CD4-positive, CD25-positive, alpha-beta regulatory T cell (primary cell): ENCODE measurements at regions not wholly inside any gene's neighbourhood (a gene's known extent, or its start where the extent isn't known, plus 50 kb on each side); places are given as distances from the start of the nearest gene placed in this dataset.

Experiments
- ATAC-seq, 2 donors: fragments of 150-1000 bp; cut with Tn5 transposase; one replicate each; pipeline ENCODE4 v1.10.0; 2021; ENCODE audit warnings: low read depth in 2 of 2, moderate number of reproducible peaks in 2 of 2, moderate library complexity in 1 of 2
- DNase-seq, 3 donors: peaks; one replicate each; pipeline versions ENCODE4 v3.0.0 to v3.0.0-alpha.2; 2012 to 2022; ENCODE audit warnings: mixed read lengths in 1 of 3
- H3K27ac ChIP-seq: one replicate; pipeline ENCODE4 v1.7.0; 2013; ENCODE audit warnings: mild to moderate bottlenecking, low read length; ENCODE audit not compliant: insufficient read depth, poor library complexity, severe bottlenecking
- H3K27me3 ChIP-seq: one replicate; pipeline ENCODE4 v1.7.0; 2013; ENCODE audit warnings: low read length; ENCODE audit not compliant: control insufficient read depth, insufficient read depth
- H3K36me3 ChIP-seq: one replicate; pipeline ENCODE4 v1.7.0; 2013; ENCODE audit warnings: mild to moderate bottlenecking, low read length, moderate library complexity; ENCODE audit not compliant: control insufficient read depth, insufficient read depth
- H3K4me1 ChIP-seq: 2 replicates; pipeline ENCODE4 v1.7.0; 2013; ENCODE audit warnings: mild to moderate bottlenecking, low read length; ENCODE audit not compliant: insufficient read depth, control insufficient read depth, poor library complexity, severe bottlenecking
- H3K4me3 ChIP-seq: one replicate; pipeline ENCODE4 v1.7.0; 2013; ENCODE audit warnings: low read depth, mild to moderate bottlenecking, low read length, moderate library complexity
- H3K9me3 ChIP-seq, 2 experiments: 1 replicate in 1 of 2; 2 replicates in 1 of 2; pipeline ENCODE4 v1.7.0; 2013; ENCODE audit warnings: low read length in 2 of 2, mild to moderate bottlenecking in 1 of 2, moderate library complexity in 1 of 2; ENCODE audit not compliant: control insufficient read depth in 2 of 2
- H3K27ac Mint-ChIP-seq, 3 donors: one replicate each; pipeline ENCODE4 v1.8.0; 2020 to 2022; ENCODE audit warnings: mild to moderate bottlenecking in 3 of 3, mixed read lengths in 3 of 3, moderate library complexity in 2 of 3
- H3K27me3 Mint-ChIP-seq: one replicate; pipeline ENCODE4 v1.8.0; 2022; ENCODE audit warnings: mild to moderate bottlenecking, mixed read lengths
- H3K36me3 Mint-ChIP-seq: one replicate; pipeline ENCODE4 v1.8.0; 2020; ENCODE audit warnings: mixed read lengths
- H3K4me1 Mint-ChIP-seq, 4 donors: one replicate each; pipeline ENCODE4 v1.8.0; 2020 to 2022; ENCODE audit warnings: mixed read lengths in 4 of 4, mild to moderate bottlenecking in 1 of 4
- H3K4me3 Mint-ChIP-seq, 4 donors: one replicate each; pipeline ENCODE4 v1.8.0; 2020 to 2022; ENCODE audit warnings: mild to moderate bottlenecking in 4 of 4, mixed read lengths in 4 of 4, moderate library complexity in 3 of 4
- H3K9me3 Mint-ChIP-seq, 7 donors: one replicate each; pipeline ENCODE4 v1.8.0; 2020 to 2022; ENCODE audit warnings: mixed read lengths in 7 of 7, mild to moderate bottlenecking in 3 of 7, moderate library complexity in 2 of 7

DNA sequence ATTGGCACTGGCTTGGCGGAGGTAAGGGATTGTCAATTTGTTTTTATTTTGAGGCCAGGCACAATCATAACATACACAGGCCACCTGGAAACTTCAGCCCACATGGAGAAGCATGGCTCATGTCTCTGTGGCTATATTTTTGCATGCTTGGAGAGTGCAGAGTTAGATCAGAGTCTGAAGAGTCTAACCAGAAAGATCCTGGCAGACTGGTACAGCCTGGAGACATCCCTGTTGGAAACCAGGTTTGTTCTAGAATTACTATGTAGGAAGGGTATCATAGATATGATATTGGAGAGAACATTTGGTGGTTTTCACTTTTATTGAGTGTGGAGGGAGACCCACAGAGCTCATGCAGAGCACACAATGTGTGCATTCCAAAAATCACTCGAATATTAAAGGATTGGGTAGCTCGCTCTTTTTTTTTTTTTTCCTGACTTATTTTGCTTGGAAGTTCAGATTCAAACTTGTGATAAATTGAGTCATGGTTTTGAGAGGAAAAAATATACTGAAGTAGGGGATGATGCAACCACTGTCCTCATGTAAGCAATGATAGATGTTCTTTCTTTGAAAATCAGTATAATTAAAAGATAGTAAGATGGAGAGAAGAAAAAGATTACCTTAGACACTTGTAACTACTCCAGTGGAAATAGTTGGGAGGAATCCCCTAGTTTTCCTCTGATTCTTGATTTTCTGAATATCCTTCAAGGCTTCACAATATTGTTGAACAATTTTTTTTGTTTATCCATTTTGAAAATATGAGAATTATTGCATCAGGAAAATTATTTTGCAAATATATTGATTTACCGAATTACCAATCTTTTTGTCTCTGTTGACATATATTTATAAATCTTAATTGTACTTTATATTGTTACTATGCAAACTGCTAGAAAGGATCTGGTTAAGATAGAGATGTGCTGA is 185.7 kb upstream of the ZEB2 start:
- Mint-ChIP-seq H3K27me3 (peaks cover 11% of the 10 kb centered on the region), H3K4me1 (no peaks in the 10 kb centered on the region), H3K36me3 (no peaks in the 10 kb centered on the region), H3K4me3 (no peak overlapping the region), H3K27ac (no peak overlapping the region), H3K9me3 (peaks cover 0 to 10% (median 0%) of the 10 kb centered on the region in 7 donors)
- H3K4me1 ChIP-seq, result no peaks in the 10 kb centered on the region
- ATAC-seq, result no peak
- H3K9me3 ChIP-seq, result no peaks in the 10 kb centered on the region
- no peak overlapping the region for H3K4me3 ChIP-seq
- no peaks in the 10 kb centered on the region for H3K36me3 ChIP-seq
- H3K27ac ChIP-seq, result no peak overlapping the region
- H3K27me3 ChIP-seq, result no peaks in the 10 kb centered on the region
- no peak for DNase-seq

DNA sequence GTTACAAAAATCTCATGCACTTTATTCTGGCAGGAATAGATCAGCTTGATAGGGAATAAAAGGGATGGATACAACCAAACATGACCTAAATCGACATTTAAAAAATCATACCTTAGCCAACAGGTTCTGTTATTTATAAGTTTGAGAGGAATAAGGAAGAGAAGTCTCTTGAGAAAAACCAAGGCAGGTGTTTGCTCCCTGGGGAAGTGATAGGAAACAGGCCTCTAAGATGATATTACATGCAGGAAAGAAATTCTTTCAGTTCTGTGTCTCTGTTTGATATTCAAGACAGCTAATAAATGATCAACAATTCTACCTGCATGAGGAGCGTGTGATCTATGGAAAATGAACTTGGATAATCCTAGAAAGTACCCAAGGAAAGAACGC is 184.8 kb upstream of the ZEB2 start:
- Histone ChIP-seq H3K4me1 (no peaks in the 10 kb centered on the region), H3K27me3 (no peaks in the 10 kb centered on the region), H3K4me3 (no peak overlapping the region), H3K9me3 (no peaks in the 10 kb centered on the region), H3K27ac (no peak overlapping the region), H3K36me3 (no peaks in the 10 kb centered on the region)
- Mint-ChIP-seq H3K4me1 (no peaks in the 10 kb centered on the region), H3K4me3 (no peak overlapping the region), H3K27me3 (peaks cover 13% of the 10 kb centered on the region), H3K27ac (no peak overlapping the region), H3K9me3 (peaks cover 0 to 7% (median under 1%) of the 10 kb centered on the region in 7 donors), H3K36me3 (no peaks in the 10 kb centered on the region)
- DNase-seq, result no peak
- ATAC-seq, result no peak

DNA sequence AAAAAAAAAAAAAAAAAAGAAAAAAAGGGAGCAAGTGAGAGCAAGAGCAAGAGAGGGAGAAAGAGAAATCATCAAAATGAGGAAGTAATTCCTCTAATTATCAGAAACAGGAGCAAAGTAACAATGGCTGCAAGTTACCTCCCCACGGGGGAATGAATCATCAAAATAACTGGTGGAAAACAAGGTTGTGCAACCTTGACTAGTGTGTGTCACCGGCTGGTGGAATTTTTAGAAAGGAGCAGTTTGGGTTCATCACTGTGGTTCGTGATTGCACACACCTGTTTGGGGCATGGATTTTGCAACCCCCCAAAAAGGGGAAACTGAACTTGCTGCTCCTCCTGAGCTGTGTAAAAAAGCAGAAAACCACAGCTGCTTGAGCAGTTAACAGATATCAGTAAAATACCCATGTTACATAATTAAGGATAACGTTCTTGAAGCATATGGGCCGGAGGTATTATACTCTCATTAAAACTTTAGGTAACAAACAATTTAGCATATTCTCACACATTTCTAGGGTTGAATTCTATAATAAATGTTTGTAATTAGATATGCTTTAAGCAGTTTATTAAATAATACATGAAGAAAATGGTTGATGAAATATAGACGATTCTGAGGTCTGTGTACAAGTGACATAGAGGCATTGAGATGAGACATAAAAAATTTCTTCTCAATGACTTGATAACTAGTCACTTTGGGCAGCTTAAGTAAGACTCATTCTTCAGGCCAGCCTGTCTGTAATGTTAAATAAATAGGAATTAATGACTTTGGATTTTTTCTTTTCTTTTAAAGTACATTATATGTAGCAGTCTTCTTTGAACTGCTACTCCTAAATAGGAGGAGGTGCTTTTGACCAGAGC is 184.2 kb upstream of the ZEB2 start:
- H3K27me3 Mint-ChIP-seq, result peaks cover 12% of the 10 kb centered on the region
- no peak for DNase-seq
- no peaks in the 10 kb centered on the region for H3K4me1 ChIP-seq
- peak overlapping the region in 1 of 3 donors; percentile 57 for H3K27ac Mint-ChIP-seq
- no peaks in the 10 kb centered on the region for H3K36me3 Mint-ChIP-seq
- no peaks in the 10 kb centered on the region for H3K36me3 ChIP-seq
- H3K4me1 Mint-ChIP-seq, result no peaks in the 10 kb centered on the region
- no peaks in the 10 kb centered on the region for H3K9me3 ChIP-seq
- no peak overlapping the region for H3K4me3 ChIP-seq
- H3K4me3 Mint-ChIP-seq, result no peak overlapping the region
- no peak overlapping the region for H3K27ac ChIP-seq
- H3K27me3 ChIP-seq, result no peaks in the 10 kb centered on the region
- ATAC-seq, result peak; percentile 50 to 62
- H3K9me3 Mint-ChIP-seq, result peaks cover 0 to 7% (median 2%) of the 10 kb centered on the region in 7 donors

DNA sequence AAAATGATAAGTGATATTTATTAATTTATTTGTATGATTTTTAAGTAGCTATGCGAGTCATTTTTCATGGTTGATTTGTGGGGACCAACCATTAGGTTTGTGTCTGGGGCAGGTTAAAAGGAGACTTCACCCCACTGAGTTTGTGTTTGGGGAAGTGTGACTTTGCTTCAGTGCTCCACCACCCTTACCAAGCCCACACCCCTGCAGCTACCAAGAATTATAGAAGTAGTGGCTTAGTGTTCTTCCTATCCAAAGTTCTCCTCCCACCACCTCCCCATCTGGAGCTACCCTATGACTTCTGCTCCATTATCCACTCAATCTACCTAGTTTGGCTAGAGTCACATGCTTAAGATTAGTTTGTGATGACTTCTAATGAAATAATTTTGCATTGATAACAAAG is 182.1 kb upstream of the ZEB2 start:
- Mint-ChIP-seq H3K36me3 (no peaks in the 10 kb centered on the region), H3K4me3 (no peak overlapping the region), H3K27me3 (peaks cover 14% of the 10 kb centered on the region), H3K4me1 (no peaks in the 10 kb centered on the region), H3K9me3 (peaks cover 1 to 4% (median 2%) of the 10 kb centered on the region in 7 donors), H3K27ac (no peak overlapping the region)
- Histone ChIP-seq H3K36me3 (no peaks in the 10 kb centered on the region), H3K9me3 (no peaks in the 10 kb centered on the region), H3K4me1 (no peaks in the 10 kb centered on the region), H3K27ac (no peak overlapping the region), H3K4me3 (no peak overlapping the region), H3K27me3 (no peaks in the 10 kb centered on the region)
- ATAC-seq (no peak), DNase-seq (no peak)

DNA sequence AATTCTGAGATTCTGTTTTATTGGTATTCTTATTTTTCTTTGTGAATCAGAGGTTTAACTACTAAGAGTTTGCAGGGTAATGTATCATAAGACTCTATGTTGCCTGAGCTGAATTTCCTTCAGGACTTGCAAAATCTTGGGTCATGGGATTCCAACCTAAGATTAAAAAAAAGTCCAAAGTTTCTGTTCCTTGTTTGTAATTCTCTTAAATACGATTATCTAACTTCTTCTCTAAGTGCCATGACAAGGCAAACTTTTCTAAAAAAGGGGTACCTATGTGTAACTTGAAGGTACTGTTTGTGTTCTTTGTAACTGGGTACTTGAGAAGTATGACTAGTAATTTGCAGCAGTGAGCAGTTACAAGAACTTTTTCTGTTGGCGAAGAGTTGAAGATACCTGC is 181.3 kb upstream of the ZEB2 start:
- H3K4me1 Mint-ChIP-seq, result no peaks in the 10 kb centered on the region
- ATAC-seq (no peak), DNase-seq (no peak)
- H3K36me3 Mint-ChIP-seq, result no peaks in the 10 kb centered on the region
- H3K4me3 Mint-ChIP-seq, result no peak overlapping the region
- H3K9me3 Mint-ChIP-seq, result peaks cover 2 to 4% (median 4%) of the 10 kb centered on the region in 7 donors
- Histone ChIP-seq H3K4me1 (no peaks in the 10 kb centered on the region), H3K27ac (no peak overlapping the region), H3K9me3 (no peaks in the 10 kb centered on the region), H3K27me3 (no peaks in the 10 kb centered on the region), H3K4me3 (no peak overlapping the region), H3K36me3 (no peaks in the 10 kb centered on the region)
- H3K27ac Mint-ChIP-seq, result no peak overlapping the region
- H3K27me3 Mint-ChIP-seq, result peaks cover 14% of the 10 kb centered on the region

- peaks cover 0 to 5% (median 3%) of the 10 kb centered on the region in 7 donors for H3K9me3 Mint-ChIP-seq
- no peaks in the 10 kb centered on the region for H3K36me3 ChIP-seq
- no peak overlapping the region for H3K4me3 ChIP-seq
- no peak for ATAC-seq
- H3K36me3 Mint-ChIP-seq, result no peaks in the 10 kb centered on the region
- no peak overlapping the region for H3K27ac ChIP-seq
- no peaks in the 10 kb centered on the region for H3K4me1 ChIP-seq
- no peaks in the 10 kb centered on the region for H3K4me1 Mint-ChIP-seq
- no peak overlapping the region for H3K4me3 Mint-ChIP-seq
- no peaks in the 10 kb centered on the region for H3K9me3 ChIP-seq
- H3K27me3 Mint-ChIP-seq, result peaks cover 14% of the 10 kb centered on the region
- no peaks in the 10 kb centered on the region for H3K27me3 ChIP-seq
- no peak overlapping the region for H3K27ac Mint-ChIP-seq
- no peak for DNase-seq
These were observed 178.2 kb upstream of the ZEB2 start for GRCh38 chr2:144698156-144698555.

DNA sequence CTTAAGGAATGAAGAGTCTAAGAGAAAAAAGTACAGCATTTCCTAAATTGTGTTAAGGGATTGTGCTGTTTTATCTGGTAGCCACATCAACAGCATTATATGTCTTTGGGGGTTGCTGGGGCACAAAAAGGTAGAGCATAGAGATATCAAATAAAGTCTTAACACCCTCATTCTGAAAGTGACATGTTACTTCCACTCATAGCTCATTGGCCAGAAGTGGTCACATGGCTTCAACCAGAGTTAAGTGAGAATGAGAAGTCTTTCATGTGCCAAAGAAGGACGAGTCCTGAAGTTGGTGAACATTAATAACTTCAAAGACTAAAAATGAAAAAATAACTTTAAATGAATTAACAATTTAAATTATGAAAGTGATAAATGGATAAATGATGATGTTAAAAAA is 175.7 kb upstream of the ZEB2 start:
- ATAC-seq, result no peak
- Histone ChIP-seq H3K9me3 (no peaks in the 10 kb centered on the region), H3K4me1 (no peaks in the 10 kb centered on the region), H3K4me3 (no peak overlapping the region), H3K27me3 (no peaks in the 10 kb centered on the region), H3K27ac (no peak overlapping the region), H3K36me3 (no peaks in the 10 kb centered on the region)
- Mint-ChIP-seq H3K27ac (no peak overlapping the region), H3K9me3 (peaks cover 0 to 5% (median 3%) of the 10 kb centered on the region in 7 donors), H3K4me1 (no peaks in the 10 kb centered on the region), H3K4me3 (no peak overlapping the region), H3K36me3 (no peaks in the 10 kb centered on the region), H3K27me3 (peaks cover 14% of the 10 kb centered on the region)
- DNase-seq, result no peak
